HepG2 (cell line): ENCODE measurements at regions not wholly inside any gene's neighbourhood (a gene's known extent, or its start where the extent isn't known, plus 50 kb on each side); places are given as distances from the start of the nearest gene placed in this dataset.

ENCODE experiments used
- ADNP ChIP-seq: sonication (generic); formaldehyde crosslinking; IDR thresholded peaks from 2 replicates; pipeline ENCODE4 v1.4.0; 2020; ENCODE audit warnings: missing genetic modification reagents
- ARNT2 ChIP-seq: sonication (generic); formaldehyde crosslinking; IDR thresholded peaks from 2 replicates; pipeline ENCODE4 v1.8.0; 2022; ENCODE audit warnings: mild to moderate bottlenecking, low read depth, missing genetic modification reagents, moderate library complexity
- CBX2 ChIP-seq, 2 experiments: fragments of 200-600 bp in 1 of 2; sonication (generic); formaldehyde crosslinking in 1 of 2; IDR thresholded peaks; 2 replicates each; pipeline versions ENCODE4 v1.7.0 to v1.8.1; 2018 to 2022; ENCODE audit warnings: low read depth in 2 of 2, low read length in 1 of 2, mild to moderate bottlenecking in 1 of 2, missing genetic modification reagents in 1 of 2
- CEBPG ChIP-seq: IDR thresholded peaks from 2 replicates; pipeline ENCODE4 v1.6.1; 2016
- FOXO1 ChIP-seq: sonication (generic); formaldehyde crosslinking; IDR thresholded peaks from 2 replicates; pipeline ENCODE4 v1.4.0; 2020; ENCODE audit warnings: missing genetic modification reagents
- MEIS1 ChIP-seq: sonication (generic); formaldehyde crosslinking; IDR thresholded peaks from 2 replicates; pipeline ENCODE4 v1.9.0; 2021; ENCODE audit warnings: mild to moderate bottlenecking, missing genetic modification reagents, moderate library complexity, borderline replicate concordance
- MIER2 ChIP-seq: IDR thresholded peaks from 2 replicates; pipeline ENCODE4 v1.6.1; 2016; ENCODE audit warnings: missing biosample characterization, missing genetic modification reagents
- SNAI1 ChIP-seq: sonication (generic); formaldehyde crosslinking; IDR thresholded peaks from 2 replicates; pipeline ENCODE4 v1.5.0; 2020; ENCODE audit warnings: mild to moderate bottlenecking, missing genetic modification reagents, borderline replicate concordance
- SRSF1 ChIP-seq: fragments of 200-400 bp; formaldehyde crosslinking; optimal IDR thresholded peaks from 2 replicates; pipeline ENCODE3; 2017; ENCODE audit warnings: mild to moderate bottlenecking, low read depth, low read length, moderate library complexity
- TBX3 ChIP-seq: fragments of 450-650 bp; IDR thresholded peaks from 2 replicates; pipeline ENCODE4 v1.6.1; 2017; ENCODE audit warnings: antibody characterized with exemption, mild to moderate bottlenecking, inconsistent platforms, borderline replicate concordance
- ZNF180 ChIP-seq: sonication (generic); formaldehyde crosslinking; IDR thresholded peaks from 2 replicates; pipeline ENCODE4 v1.4.0; 2020; ENCODE audit warnings: low read depth, missing genetic modification reagents, borderline replicate concordance
- ZNF747 ChIP-seq: sonication (generic); formaldehyde crosslinking; IDR thresholded peaks from 2 replicates; pipeline ENCODE4 v1.8.1; 2023; ENCODE audit warnings: missing genetic modification reagents, mild to moderate bottlenecking, borderline replicate concordance
- ZNF772 ChIP-seq: sonication (generic); formaldehyde crosslinking; IDR thresholded peaks from 2 replicates; pipeline ENCODE4 v1.5.0; 2020; ENCODE audit warnings: mild to moderate bottlenecking, missing genetic modification reagents
- TF ChIP-seq, protein P1 (sequence below): IDR thresholded peaks from 2 replicates; pipeline ENCODE4 v1.6.1; 2016; ENCODE audit warnings: missing compliant biosample characterization, missing genetic modification reagents, borderline replicate concordance
- TF ChIP-seq, protein P2 (sequence below): fragments of 450-650 bp; IDR thresholded peaks from 2 replicates; pipeline ENCODE4 v1.6.1; 2017
- TF ChIP-seq, protein P3 (sequence below): sonication (generic); formaldehyde crosslinking; IDR thresholded peaks from 2 replicates; pipeline ENCODE4 v1.5.1; 2020; ENCODE audit warnings: missing genetic modification reagents, mild to moderate bottlenecking, borderline replicate concordance
- TF ChIP-seq, protein P4 (sequence below): sonication (generic); formaldehyde crosslinking; IDR thresholded peaks from 2 replicates; pipeline ENCODE4 v1.5.0; 2020; ENCODE audit warnings: mild to moderate bottlenecking, missing genetic modification reagents
- TF ChIP-seq, protein P5 (sequence below): sonication (generic); formaldehyde crosslinking; IDR thresholded peaks from 2 replicates; pipeline ENCODE4 v1.4.0; 2020; ENCODE audit warnings: mild to moderate bottlenecking, missing genetic modification reagents, borderline replicate concordance
- TF ChIP-seq, protein P6 (sequence below): sonication (generic); formaldehyde crosslinking; IDR thresholded peaks from 2 replicates; pipeline ENCODE4 v1.8.1; 2023; ENCODE audit warnings: missing genetic modification reagents, inconsistent platforms, borderline replicate concordance
- TF ChIP-seq, protein P7 (sequence below): sonication (generic); formaldehyde crosslinking; IDR thresholded peaks from 2 replicates; pipeline ENCODE4 v1.5.0; 2020; ENCODE audit warnings: mild to moderate bottlenecking, low read depth, missing genetic modification reagents, borderline replicate concordance

DNA sequence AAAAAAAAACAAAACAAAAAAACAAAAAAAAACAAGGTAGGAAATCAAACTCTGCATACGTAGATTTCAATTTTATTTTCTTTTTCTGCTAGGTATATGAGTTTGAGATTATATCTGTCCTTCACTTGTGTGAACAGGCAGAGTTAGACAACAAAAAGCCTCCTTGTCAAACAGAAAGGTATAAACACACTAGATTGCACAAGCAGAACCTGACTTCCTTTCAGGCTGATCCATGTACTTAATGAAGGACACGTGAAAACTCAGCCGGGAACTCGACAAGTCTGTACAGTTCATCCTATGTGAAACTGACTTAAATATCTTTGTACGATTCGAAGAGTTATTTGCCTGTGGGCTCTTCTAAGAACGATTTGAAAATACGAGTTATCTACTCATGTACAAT is 254.1 kb downstream of the ARL4A start (continued):
- TF ChIP-seq, protein P1, sequence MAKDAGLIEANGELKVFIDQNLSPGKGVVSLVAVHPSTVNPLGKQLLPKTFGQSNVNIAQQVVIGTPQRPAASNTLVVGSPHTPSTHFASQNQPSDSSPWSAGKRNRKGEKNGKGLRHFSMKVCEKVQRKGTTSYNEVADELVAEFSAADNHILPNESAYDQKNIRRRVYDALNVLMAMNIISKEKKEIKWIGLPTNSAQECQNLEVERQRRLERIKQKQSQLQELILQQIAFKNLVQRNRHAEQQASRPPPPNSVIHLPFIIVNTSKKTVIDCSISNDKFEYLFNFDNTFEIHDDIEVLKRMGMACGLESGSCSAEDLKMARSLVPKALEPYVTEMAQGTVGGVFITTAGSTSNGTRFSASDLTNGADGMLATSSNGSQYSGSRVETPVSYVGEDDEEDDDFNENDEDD: no peak; the same call in 1 of the 2 replicates
- TF ChIP-seq TBX3 (no peak), ZNF772 (no peak), ARNT2 (CRISPR knock-in tag) (no peak), ZNF747 (CRISPR knock-in tag) (no peak), FOXO1 (peak; percentile 95), SRSF1 (no peak), CBX2 (IDR thresholded peaks at IDR 0.05; ENCODE audit: low read depth, low read length) (no peak), CBX2 (CRISPR knock-in tag; IDR thresholded peaks at IDR 0.05; ENCODE audit: low read depth) (no peak), MIER2 (CRISPR knock-in tag) (no peak), CEBPG (CRISPR knock-in tag) (peak; percentile 95), ADNP (CRISPR knock-in tag) (no peak), SNAI1 (no peak), MEIS1 (no peak), ZNF180 (CRISPR knock-in tag) (no peak)
- TF ChIP-seq, protein P2, sequence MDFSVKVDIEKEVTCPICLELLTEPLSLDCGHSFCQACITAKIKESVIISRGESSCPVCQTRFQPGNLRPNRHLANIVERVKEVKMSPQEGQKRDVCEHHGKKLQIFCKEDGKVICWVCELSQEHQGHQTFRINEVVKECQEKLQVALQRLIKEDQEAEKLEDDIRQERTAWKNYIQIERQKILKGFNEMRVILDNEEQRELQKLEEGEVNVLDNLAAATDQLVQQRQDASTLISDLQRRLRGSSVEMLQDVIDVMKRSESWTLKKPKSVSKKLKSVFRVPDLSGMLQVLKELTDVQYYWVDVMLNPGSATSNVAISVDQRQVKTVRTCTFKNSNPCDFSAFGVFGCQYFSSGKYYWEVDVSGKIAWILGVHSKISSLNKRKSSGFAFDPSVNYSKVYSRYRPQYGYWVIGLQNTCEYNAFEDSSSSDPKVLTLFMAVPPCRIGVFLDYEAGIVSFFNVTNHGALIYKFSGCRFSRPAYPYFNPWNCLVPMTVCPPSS: no peak
- TF ChIP-seq, protein P3, sequence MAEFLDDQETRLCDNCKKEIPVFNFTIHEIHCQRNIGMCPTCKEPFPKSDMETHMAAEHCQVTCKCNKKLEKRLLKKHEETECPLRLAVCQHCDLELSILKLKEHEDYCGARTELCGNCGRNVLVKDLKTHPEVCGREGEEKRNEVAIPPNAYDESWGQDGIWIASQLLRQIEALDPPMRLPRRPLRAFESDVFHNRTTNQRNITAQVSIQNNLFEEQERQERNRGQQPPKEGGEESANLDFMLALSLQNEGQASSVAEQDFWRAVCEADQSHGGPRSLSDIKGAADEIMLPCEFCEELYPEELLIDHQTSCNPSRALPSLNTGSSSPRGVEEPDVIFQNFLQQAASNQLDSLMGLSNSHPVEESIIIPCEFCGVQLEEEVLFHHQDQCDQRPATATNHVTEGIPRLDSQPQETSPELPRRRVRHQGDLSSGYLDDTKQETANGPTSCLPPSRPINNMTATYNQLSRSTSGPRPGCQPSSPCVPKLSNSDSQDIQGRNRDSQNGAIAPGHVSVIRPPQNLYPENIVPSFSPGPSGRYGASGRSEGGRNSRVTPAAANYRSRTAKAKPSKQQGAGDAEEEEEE (CRISPR knock-in tag): no peak
- TF ChIP-seq, protein P4, sequence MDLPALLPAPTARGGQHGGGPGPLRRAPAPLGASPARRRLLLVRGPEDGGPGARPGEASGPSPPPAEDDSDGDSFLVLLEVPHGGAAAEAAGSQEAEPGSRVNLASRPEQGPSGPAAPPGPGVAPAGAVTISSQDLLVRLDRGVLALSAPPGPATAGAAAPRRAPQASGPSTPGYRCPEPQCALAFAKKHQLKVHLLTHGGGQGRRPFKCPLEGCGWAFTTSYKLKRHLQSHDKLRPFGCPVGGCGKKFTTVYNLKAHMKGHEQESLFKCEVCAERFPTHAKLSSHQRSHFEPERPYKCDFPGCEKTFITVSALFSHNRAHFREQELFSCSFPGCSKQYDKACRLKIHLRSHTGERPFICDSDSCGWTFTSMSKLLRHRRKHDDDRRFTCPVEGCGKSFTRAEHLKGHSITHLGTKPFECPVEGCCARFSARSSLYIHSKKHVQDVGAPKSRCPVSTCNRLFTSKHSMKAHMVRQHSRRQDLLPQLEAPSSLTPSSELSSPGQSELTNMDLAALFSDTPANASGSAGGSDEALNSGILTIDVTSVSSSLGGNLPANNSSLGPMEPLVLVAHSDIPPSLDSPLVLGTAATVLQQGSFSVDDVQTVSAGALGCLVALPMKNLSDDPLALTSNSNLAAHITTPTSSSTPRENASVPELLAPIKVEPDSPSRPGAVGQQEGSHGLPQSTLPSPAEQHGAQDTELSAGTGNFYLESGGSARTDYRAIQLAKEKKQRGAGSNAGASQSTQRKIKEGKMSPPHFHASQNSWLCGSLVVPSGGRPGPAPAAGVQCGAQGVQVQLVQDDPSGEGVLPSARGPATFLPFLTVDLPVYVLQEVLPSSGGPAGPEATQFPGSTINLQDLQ (CRISPR knock-in tag): no peak
- TF ChIP-seq, protein P5, sequence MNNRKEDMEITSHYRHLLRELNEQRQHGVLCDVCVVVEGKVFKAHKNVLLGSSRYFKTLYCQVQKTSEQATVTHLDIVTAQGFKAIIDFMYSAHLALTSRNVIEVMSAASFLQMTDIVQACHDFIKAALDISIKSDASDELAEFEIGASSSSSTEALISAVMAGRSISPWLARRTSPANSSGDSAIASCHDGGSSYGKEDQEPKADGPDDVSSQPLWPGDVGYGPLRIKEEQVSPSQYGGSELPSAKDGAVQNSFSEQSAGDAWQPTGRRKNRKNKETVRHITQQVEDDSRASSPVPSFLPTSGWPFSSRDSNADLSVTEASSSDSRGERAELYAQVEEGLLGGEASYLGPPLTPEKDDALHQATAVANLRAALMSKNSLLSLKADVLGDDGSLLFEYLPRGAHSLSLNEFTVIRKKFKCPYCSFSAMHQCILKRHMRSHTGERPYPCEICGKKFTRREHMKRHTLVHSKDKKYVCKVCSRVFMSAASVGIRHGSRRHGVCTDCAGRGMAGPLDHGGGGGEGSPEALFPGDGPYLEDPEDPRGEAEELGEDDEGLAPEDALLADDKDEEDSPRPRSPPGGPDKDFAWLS: no peak
- TF ChIP-seq, protein P6, sequence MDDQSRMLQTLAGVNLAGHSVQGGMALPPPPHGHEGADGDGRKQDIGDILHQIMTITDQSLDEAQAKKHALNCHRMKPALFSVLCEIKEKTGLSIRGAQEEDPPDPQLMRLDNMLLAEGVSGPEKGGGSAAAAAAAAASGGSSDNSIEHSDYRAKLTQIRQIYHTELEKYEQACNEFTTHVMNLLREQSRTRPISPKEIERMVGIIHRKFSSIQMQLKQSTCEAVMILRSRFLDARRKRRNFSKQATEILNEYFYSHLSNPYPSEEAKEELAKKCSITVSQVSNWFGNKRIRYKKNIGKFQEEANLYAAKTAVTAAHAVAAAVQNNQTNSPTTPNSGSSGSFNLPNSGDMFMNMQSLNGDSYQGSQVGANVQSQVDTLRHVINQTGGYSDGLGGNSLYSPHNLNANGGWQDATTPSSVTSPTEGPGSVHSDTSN (CRISPR knock-in tag): no peak
- TF ChIP-seq, protein P7, sequence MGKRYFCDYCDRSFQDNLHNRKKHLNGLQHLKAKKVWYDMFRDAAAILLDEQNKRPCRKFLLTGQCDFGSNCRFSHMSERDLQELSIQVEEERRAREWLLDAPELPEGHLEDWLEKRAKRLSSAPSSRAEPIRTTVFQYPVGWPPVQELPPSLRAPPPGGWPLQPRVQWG: no peak
